HG03108 (cell line): ENCODE measurements at regions not wholly inside any gene's neighbourhood (a gene's known extent, or its start where the extent isn't known, plus 50 kb on each side); places are given as distances from the start of the nearest gene placed in this dataset.
A peak's percentile ranks its signal among the peaks of the same experiment; 100 is the strongest.
"Not testable (repeated sequence)": the region's sequence is repeated elsewhere in the genome, so short reads cannot be mapped to it uniquely, and the experiment has no call there.

Experiments used
- ATAC-seq: cut with Tn5 transposase; IDR thresholded peaks from one replicate; pipeline ENCODE4 v1.9.1; 2021; ENCODE audit warnings: moderate library complexity; ENCODE audit not compliant: unreplicated experiment

GRCh38 chr3:61378311-61378710 is 127.1 kb upstream of the FHIT start:
- no peak for ATAC-seq

- ATAC-seq = no peak
These were observed 130.6 kb upstream of the FHIT start for GRCh38 chr3:61381745-61382392.

- no peak for ATAC-seq
These were observed 136.6 kb upstream of the FHIT start for GRCh38 chr3:61387817-61388216.

GRCh38 chr3:61393480-61393947 is 142.3 kb upstream of the FHIT start:
- ATAC-seq = not testable (repeated sequence)

GRCh38 chr3:61401359-61401758 is 150.1 kb upstream of the FHIT start:
- ATAC-seq = no peak

- ATAC-seq = no peak
These were observed 154.0 kb upstream of the PTPRG start for GRCh38 chr3:61407397-61407796.

GRCh38 chr3:61409638-61410037 is 151.7 kb upstream of the PTPRG start:
- no peak for ATAC-seq

GRCh38 chr3:61410358-61410757 is 151.0 kb upstream of the PTPRG start:
- ATAC-seq = not testable (repeated sequence)

GRCh38 chr3:61411009-61411662 is 150.2 kb upstream of the PTPRG start:
- ATAC-seq = no peak

GRCh38 chr3:61414456-61414855 is 146.9 kb upstream of the PTPRG start:
- peak; percentile 59 for ATAC-seq

GRCh38 chr3:61415201-61415600 is 146.2 kb upstream of the PTPRG start:
- ATAC-seq = no peak

- no peak for ATAC-seq
These were observed 144.8 kb upstream of the PTPRG start for GRCh38 chr3:61416618-61417017.

GRCh38 chr3:61417352-61417751 is 144.0 kb upstream of the PTPRG start:
- ATAC-seq = no peak

- no peak for ATAC-seq
These were observed 141.1 kb upstream of the PTPRG start for GRCh38 chr3:61420136-61420759.

GRCh38 chr3:61422945-61423673 is 138.3 kb upstream of the PTPRG start:
- ATAC-seq = no peak

GRCh38 chr3:61425356-61425755 is 136.0 kb upstream of the PTPRG start:
- no peak for ATAC-seq

- no peak for ATAC-seq
These were observed 132.3 kb upstream of the PTPRG start for GRCh38 chr3:61429106-61429505.

GRCh38 chr3:61434901-61435300 is 126.5 kb upstream of the PTPRG start:
- not testable (repeated sequence) for ATAC-seq

GRCh38 chr3:61435361-61435760 is 126.0 kb upstream of the PTPRG start:
- not testable (repeated sequence) for ATAC-seq

GRCh38 chr3:61438253-61439121 is 122.9 kb upstream of the PTPRG start:
- no peak for ATAC-seq

- ATAC-seq = no peak
These were observed 122.3 kb upstream of the PTPRG start for GRCh38 chr3:61439122-61439458.
